Activated T-cell treated with anti-CD3 and anti-CD28 coated beads for 24 hours (primary cell): ENCODE measurements at regions not wholly inside any gene's neighbourhood (a gene's known extent, or its start where the extent isn't known, plus 50 kb on each side); places are given as distances from the start of the nearest gene placed in this dataset.
A peak's percentile ranks its signal among the peaks of the same experiment; 100 is the strongest.

Experiments
- DNase-seq: peaks from one replicate; pipeline ENCODE4 v3.0.0-alpha.2; 2020; ENCODE audit warnings: low read depth

DNA sequence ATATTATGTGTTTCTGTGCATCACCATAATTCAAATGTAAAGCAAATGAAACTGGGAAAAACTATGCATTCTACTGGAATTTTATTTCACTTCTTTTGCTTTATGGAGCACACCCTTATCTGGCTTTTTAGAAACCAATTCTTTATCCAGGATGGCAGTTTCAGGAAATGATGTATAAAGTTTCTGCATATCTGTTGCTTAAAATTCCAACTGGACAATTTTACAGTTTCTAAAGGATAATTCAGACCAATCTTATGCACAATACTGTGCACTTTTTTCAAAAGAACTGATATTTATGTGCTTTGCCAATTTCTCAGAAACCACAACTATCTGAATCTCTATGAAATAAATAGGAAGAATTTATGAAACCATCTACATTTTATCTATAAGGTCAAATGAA is 246.5 kb upstream of the MIR17HG start:
- DNase-seq: no peak

DNA sequence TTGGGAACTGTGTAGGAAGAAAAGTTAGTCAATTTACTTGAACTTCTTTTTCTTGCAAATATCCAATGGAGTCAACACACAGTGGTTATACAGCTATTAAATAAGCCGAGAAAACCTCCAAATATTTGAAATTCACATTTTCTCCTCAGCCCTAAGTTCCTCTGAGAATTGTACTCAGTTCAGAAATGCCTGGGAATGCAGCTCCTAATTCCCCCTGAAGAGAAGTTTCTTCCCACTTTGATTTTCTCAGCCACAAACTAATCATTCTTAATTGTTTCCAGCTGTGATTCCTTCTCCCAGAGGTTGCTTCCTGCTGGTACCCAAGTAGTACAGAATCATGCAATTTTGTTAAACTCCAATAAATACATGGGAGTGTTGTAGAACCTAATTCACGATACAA is 246.1 kb upstream of the MIR17HG start:
- no peak for DNase-seq

DNA sequence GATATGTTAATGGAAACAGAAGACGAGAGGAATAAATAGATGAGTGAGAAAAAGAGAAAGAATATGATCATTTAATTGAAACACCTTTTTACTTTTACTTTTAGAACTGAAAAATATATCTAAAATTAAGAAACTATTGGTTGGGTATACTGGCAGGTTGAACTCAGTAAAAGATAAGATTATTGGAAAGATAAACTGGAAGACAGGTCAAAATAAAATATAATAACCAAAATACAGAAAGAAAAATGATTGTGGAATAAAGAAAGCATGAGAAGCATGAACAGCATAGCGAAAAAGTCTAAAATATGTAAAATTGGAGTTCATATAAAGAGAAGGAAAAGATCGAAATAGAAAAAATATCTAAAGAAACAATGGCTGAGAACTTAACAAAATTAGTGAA is 242.2 kb upstream of the MIR17HG start:
- DNase-seq: no peak

DNA sequence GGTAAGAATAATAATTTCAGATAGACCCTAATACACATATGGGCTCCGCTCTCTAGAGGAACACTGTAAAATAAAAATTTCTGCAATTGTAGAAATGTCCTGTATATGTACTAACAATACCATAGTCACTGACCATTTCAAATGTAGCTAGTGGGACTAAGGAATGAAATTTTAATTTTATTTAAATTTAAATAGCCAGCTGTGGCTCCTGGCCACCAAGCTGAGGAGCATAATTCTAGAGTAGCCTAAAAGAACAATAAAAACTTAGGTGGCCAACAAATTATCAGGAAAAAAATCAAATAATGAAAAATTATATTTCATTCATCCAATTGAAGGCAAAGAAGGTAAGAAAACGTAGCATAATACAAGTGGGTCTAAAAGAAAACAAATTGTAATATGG is 240.9 kb upstream of the MIR17HG start:
- DNase-seq: no peak

DNA sequence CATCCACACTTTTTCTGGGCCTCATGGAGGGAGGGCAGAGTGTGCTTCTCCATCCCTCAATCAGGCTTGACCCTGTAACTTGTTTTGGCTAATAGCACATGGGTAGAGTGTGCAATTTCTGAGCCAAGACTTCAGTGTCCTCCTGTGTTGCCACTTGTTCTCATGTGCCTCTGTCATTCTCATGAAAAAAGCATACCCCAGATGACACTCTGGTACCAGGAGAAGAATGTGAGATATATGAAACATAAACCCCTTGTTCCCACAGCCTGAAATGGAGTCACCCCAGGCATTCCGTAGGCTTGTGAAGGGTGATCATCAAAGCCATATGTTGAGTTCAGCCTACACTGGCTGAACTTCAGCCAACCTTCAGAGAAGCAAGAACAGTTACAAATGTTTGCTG is 239.2 kb upstream of the MIR17HG start:
- DNase-seq: no peak

DNA sequence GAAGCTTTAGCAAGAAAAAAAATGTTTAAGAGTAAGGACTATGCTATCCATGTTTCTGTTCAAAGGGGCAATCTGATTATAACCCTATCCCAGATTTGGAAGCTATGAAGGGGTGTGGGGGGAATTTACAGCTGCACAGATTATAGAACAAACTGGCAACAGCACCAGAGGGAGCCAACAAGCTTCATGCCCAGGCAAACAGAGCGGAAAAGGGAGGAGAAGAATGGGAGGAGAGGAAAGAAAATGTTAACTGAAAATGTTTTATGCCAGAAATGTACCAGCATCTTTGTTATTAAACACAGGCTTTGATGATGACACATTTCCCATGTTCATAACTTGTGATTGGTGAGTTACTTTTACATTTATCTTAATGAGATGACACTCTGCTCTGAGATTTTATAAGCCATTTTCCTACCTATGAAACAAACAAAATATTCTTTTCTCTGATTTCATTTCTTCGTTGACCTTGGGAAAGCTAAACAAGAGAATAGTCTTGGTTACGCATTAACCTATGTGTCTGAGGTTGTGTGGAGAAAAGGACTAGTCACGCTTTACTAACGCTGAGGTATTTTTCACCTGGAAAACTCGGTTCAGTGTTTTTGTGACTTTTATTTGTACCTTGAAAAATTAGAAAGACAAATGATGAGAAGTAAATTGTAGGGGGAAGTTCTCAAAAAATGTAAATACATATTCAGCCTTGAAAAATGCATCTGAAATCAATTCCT is 235.8 kb upstream of the MIR17HG start:
- no peak for DNase-seq

DNA sequence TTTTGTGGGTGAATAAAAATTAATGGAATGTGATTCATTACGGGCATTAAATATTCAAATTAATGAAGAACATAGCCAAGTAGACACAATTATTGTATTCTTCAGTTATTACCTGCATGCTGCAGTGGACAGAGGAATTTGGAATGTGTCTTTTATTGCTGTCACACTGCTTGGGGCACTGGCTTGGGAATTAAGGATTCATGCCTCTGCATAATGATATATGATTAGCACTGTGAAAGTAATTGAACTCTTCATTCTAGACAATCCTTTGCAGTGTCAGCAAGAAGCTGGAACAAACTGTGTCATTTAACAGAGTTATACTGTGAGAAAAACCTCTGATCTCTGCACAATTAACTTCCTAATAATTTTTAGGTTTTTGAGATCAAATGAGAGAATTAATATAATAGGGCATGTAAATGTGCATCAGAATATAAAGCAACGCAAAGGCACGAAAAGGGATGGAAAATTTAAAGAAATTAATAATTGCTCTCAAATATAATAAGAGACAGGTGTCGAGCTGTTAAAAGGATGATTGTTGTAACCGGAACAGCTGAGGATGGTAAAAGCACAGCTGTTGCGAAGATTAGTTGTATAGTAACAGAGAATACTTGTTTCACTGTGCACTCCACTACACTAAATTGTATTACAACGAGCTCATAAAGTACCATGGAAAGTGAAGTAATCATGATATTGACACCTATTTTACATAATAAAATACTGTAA is 235.1 kb upstream of the MIR17HG start:
- DNase-seq: no peak

DNA sequence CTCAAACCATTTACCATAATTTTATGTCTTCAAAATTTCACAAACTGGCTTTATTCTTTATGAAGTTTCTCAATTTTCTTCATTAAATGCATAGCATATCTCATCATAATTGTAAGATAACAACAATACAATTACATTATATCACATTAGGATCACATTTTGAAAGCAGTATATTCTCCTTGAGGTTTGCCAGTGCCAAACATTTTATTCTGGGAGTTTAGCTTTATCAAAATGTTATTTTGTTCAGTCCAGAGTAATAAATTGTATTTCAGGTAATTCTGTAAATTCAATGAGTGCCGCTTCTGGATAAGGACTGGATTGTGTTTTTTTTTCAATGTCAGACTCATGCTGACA is 234.6 kb upstream of the MIR17HG start:
- DNase-seq: no peak

DNA sequence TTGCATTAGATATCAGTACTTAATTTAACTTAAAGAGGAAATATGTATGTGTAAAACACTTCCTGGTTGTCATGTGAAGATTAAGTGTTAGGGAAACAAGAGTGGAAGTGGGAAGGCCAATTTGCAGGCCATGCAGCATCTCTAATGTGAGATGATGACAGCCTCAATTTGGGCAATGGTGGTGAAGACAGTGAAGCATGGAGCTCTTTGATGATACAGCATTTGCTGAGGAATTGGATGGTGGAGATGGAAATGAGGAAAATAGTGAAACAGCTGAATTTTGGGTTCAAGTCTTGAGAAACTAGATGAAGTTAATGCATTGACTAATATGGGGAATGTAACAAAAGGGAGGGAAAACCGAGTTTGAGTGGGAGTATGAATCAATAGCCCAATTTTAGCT is 231.7 kb upstream of the MIR17HG start:
- no peak for DNase-seq

DNA sequence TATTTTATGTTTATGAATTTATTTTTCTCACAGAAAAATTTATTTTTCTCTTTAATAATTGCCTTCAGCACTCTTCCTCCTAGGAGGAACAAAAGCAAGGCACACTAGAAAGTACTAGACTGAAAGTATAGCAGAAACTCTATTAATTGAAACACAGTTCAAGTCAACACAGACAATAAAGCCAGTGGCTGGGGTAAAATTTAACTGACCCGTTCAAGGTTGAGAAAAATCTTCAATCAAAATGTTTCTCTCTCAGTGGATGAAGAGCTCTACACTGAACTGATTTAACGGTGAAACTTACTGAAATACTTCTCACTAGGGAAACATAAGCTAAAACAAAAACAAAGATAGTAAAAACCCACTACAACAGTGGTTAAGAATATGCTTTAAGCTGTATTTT is 230.1 kb upstream of the MIR17HG start:
- no peak for DNase-seq

DNA sequence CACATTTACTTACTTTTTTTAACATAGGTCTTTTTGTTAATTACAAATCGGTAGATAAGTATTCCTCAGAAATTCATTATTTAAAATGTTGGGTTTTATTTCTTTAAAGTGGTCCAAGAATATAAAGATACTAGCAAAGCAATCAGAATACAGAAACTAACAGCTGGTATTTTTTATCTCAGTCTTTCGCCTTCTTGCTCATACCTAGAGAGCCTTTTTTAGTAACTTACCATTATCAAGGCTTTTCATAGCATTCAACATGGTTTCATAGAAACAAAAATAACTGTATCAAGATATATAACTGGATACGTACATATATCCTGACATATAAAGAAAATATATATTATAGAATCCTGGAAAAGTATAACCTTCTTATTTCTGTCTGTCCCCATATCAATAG is 227.8 kb upstream of the MIR17HG start:
- no peak for DNase-seq

DNA sequence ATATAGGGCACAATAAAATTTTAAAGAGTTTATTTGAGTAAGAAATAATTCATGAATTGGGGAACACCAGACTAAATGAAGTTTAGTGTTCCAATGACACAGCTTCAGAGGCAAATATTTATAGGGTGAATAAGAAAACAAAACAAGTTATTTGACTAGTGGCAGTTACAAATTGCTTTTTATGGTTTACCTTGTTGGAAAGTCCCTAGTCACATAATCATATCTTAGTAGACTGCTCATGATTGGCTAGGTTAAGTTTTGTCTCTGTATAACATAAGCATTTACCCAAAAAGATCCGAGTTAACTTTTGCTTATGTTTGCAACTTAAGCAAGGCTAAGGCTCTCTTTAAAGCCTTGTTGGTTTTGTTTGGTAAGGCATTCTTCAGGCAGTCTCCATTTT is 224.7 kb upstream of the MIR17HG start:
- no peak for DNase-seq

DNA sequence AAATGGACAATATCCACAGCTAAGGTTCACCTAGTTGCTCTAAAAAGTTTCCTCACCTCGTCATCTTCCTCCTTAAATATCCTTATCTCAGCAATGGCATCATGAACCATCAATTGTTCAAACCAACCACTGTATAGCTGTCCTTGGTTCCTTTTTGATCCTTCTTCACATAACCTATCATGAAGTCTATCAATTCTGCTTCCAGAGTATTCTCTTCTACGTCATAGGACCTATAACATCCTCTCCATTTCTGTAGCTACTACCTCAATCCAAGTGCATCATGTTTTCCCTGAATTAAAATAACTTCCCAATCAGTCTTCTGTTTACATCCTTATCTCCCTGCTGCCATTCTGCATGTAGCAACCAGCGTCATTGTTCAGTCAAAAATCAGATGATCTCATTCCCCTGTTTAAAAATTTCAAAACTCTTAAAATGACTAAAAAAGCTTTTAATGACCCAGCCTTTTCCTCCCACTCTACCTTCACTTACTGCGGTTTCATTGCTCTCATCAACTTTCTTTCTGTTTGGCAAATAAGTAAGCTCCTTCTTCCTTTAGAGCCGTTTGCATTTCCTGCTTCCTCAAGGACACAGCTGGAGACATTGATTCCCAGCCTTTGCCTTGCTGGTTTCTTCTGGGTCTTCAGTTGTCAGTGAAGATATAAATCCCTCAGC is 223.9 kb upstream of the MIR17HG start:
- no peak for DNase-seq

DNA sequence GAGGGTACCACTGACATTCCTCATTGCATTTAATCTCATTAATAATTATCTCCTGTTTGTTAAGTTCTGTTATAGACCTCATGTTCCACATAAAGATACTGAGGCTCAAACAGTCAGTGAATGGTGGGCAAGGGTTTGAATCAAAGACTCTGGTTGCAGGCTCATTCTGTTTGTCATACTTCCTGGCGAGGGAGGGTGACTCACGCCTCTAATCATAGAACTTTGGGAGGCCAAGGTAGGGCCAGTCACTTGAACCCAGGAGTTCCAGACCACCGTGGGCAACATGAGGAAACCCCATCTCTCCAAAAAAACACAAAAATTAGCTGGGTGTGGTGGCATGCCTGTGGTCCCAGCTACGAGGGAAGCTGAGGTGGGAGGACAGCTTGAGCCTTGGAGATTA is 220.7 kb upstream of the MIR17HG start:
- no peak for DNase-seq

DNA sequence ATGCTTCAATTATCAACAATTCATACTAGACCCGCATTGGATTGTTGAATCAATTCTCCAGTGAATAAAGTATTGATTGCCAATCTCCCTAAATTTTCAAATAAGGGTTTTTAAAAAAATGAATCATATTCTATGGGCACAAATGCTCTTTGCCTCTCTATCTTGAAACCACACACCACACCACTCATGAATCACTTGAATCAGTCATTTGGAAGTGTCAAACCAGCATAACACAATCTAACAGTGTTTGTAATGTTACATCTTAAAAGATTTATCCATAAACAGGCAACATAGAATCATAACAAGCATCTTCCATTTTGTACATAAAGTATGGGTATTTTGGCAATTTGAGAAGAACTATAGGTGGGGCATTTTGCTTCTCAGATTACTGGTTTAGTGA is 219.5 kb upstream of the MIR17HG start:
- DNase-seq: no peak

DNA sequence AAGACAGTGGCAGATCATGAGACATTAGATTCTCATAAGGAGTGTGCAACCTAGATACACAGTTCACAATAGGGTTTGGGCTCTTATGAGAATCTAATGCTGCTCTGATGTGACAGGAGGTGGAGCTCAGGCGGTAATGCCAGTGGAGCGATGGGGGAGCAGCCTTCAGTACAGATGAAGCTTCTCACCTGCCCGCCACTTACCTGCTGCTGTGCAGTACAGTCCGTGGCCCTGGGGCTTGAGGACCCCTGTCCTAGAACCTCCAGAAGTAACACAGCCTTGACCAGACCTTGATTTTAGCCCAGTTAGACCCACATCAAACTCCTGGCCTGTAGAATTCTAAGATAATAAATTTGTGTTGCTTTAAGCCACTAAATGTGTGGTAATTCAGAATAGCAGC is 215.1 kb upstream of the MIR17HG start:
- no peak for DNase-seq

DNA sequence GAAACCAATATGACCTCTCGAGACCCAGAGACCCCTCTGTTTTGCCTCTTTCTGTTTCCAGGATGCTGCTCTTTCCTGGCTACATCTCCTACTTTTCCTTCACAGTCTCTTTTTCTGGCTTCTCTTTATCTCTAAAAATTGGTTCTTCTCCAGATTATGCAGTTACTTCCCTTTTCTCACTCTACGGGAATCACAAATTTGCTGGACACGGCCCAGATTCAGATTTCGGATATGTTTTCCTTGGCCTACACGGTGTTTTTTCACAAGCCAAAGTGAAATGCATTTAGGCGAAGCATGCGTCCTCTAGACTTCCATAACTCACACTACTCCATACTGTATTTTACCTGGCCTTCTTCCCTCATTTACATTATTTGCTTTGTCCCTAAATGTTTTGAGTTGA is 214.7 kb upstream of the MIR17HG start:
- DNase-seq: no peak

DNA sequence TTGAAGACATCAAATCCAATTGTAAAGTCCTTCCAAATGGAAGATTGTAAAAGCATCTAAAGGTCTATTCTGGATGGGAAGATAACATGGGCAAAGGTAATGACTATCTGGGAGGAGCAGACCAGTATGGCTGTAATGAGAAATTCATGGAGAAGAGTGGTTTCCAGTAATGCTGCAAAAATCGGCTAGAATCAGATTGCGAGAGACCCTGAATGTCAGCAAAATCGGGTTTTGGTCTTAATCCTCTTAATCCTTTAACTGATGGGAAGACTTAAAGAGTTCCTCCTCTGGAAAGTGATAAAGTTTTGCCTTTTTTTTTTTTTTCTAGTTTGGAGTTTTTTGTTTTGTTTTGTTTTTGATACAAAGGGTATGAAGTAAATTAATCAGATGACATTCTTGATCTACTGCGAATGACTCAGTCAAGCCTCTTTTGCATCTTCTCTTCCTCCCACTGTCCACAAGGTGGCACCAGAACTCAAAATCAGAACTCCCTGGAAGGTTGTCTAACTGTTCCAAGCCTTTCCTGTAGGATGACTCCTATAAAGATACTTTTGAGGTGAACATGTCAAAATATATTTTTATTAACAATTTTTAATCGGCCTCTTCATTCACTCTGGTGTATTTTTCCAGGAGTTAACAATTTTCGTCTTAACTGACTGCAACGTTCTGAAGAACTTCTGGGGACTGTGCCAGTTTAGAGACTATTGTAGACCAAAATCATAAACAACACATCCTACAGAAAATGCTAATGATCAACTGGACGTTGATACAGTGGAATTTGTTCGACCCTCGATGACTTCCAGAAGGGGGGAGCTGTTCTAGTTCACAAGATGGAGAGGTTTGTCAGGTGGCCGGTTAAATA is 213.3 kb upstream of the MIR17HG start:
- peak; percentile 6 for DNase-seq

DNA sequence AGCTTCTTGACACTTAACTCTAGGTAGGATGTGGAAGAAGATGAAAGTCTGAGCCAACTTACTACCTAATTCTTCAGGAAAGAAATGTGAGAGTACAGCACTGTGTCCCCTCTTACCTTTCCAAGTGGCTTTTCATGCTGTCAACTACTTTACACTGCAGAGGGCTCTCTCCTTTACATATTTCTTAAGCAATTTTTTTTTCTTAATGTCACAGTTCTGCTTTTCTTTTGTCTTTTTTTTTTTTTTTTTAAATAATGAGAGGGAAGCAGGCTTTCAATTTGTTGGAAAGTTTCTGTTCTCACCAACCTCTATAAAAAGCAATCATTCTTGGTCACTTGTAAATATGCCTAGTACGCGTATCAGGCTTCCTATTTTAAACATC is 212.7 kb upstream of the MIR17HG start:
- DNase-seq: no peak

DNA sequence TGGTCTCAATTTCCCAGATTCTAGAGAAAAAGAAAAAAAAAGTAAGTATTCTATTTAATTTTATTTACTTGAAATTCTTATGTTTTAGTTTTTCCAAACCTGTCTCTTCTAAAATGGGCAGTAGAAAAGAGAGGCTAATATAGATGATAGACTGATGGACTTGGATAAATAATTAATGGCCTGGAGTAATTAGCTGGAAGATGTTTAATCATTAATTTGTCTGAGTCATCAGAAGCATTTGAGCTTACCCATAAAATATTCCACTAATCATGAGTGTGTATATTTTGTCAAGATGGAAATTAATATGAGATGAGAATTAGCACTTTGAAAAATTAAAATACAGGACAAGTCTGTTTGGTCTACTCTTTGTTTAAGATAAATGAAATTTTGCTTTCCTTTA is 212.1 kb upstream of the MIR17HG start:
- DNase-seq: no peak

DNA sequence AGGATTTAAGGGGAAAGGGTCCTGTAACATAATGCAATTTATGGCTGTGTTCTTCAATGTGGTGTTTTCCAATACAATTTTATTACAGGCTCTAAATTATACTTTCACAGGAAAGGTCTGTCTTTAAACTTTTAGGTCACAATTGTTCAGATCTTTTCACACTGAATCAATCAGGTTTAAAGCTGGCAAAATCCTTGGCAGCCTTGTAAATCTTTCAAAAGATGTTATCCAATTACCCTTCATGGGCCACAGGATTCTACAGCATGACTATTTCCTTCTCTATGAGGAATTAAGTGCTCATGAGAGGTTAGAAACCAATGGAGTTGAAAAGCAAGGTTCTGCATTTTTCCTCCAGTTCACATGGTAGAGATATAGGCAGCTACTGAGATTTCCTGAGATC is 211.5 kb upstream of the MIR17HG start:
- DNase-seq: no peak

DNA sequence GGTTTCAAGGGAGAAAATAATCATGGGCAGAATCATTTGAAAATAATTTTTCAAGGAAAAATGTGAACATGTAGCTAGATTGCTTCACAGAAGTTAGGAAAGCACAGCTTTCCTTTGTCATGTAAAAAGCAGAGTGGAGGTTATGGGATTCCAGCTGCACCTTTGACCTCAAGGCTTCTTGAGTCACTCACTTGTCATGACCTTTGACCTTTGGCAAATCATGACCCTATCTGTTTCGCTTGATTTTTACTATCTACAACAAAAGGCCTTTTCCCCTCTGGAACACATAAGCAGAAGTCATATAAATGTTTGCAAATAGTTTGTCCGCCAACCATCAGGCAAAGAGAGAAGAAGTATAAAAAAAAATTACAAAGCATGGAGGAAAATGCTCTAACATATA is 210.7 kb upstream of the MIR17HG start:
- DNase-seq: no peak

DNA sequence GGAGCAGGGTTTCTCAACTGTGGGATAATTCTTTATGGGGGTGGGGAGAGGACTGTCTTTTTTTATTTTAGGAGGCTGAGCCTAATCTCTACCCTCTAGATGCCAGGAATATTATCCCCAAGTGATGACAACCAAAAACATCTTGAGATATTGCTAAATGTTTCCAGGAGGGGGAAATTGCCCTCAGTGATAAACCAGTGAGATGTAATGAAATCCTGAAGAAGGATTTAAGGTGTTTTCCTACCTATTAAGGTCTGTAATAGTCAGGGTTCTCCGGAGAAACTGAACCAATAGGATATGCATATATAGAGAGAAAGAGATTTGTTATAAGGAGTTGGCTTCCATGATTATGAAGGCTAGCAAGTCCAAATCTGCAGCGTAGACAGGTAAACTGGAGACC is 208.3 kb upstream of the MIR17HG start:
- DNase-seq: no peak
